ENCODE measurements at regions not wholly inside any gene's neighbourhood (a gene's known extent, or its start where the extent isn't known, plus 50 kb on each side); places are given as distances from the start of the nearest gene placed in this dataset.

GRCh38 chr5:130724658-130725057 is 440.4 kb downstream of the HINT1 start:
- TF ChIP-seq POLR2A (IDR thresholded peaks at IDR 0.05) (no peak), CTCF (IDR thresholded peaks at IDR 0.05) (no peak), EP300 (IDR thresholded peaks at IDR 0.05) (no peak)
